Gastrocnemius medialis (tissue), 4 donors: ENCODE measurements at regions not wholly inside any gene's neighbourhood (a gene's known extent, or its start where the extent isn't known, plus 50 kb on each side); places are given as distances from the start of the nearest gene placed in this dataset.

Experiments used
- ATAC-seq, 2 donors: fragments of 150-250 bp; one replicate each; pipeline ENCODE4 v1.9.1; 2016
- DNase-seq, 2 donors: peaks; one replicate each; pipeline ENCODE4 v3.0.0-alpha.2; 2019
- H3K27ac ChIP-seq, 4 donors: fragments of 200-600 bp; sonication (generic); 1 replicate in 1 of 4; 2 replicates in 3 of 4; pipeline ENCODE4 v1.5.1; 2016 to 2018; ENCODE audit warnings: mild to moderate bottlenecking in 2 of 4, moderate library complexity in 1 of 4
- H3K27me3 ChIP-seq, 3 donors: fragments of 200-600 bp; sonication (generic) in 2 of 3; 1 replicate in 1 of 3; 2 replicates in 2 of 3; pipeline versions ENCODE4 v1.5.1 to v1.6.0; 2016 to 2019; ENCODE audit warnings: mild to moderate bottlenecking in 1 of 3, moderate library complexity in 1 of 3
- H3K36me3 ChIP-seq, 2 donors: fragments of 200-600 bp; sonication (generic) in 1 of 2; one replicate each; pipeline ENCODE4 v1.5.1; 2017 to 2018
- H3K4me1 ChIP-seq, 2 donors: fragments of 200-600 bp; sonication (generic) in 1 of 2; one replicate each; pipeline ENCODE4 v1.5.1; 2016 to 2017; ENCODE audit warnings: mild to moderate bottlenecking in 2 of 2
- H3K4me3 ChIP-seq, 4 donors: fragments of 200-600 bp; sonication (generic) in 3 of 4; 1 replicate in 1 of 4; 2 replicates in 3 of 4; pipeline ENCODE4 v1.5.1; 2016 to 2019; ENCODE audit warnings: mild to moderate bottlenecking in 2 of 4
- H3K9me3 ChIP-seq, 3 donors: fragments of 200-600 bp; sonication (generic) in 2 of 3; 1 replicate in 1 of 3; 2 replicates in 2 of 3; pipeline ENCODE4 v1.5.1; 2016 to 2019
- POLR2A ChIP-seq, 2 donors: fragments of 450-650 bp; IDR thresholded peaks; one replicate each; pipeline ENCODE4 v1.6.1; 2017; ENCODE audit warnings: antibody characterized with exemption in 2 of 2, mild to moderate bottlenecking in 2 of 2, moderate library complexity in 2 of 2
- in situ Hi-C, 4 donors: fragments of 200-750 bp; cut with MboI; loops; one replicate each; pipeline versions ENCODE4 v1.15.0 to v1.8.0; 2017; ENCODE audit warnings: low sequenced_read_pairs in 4 of 4
- intact Hi-C: fragments of 100-400 bp; cut with DNase I; formaldehyde crosslinking; loops from one replicate; pipeline ENCODE4 v1.15.1; 2023; ENCODE audit warnings: low total_unique reads
- TF ChIP-seq, protein P1 (sequence below), 5 experiments: fragments of 450-650 bp in 3 of 5; fragments of 200-600 bp in 2 of 5; sonication (generic) in 2 of 5; IDR thresholded peaks in 4 of 5; conservative IDR thresholded peaks in 1 of 5; 1 replicate in 4 of 5; 2 replicates in 1 of 5; pipeline ENCODE4 v1.5.1; 2016 to 2019; ENCODE audit warnings: antibody characterized with exemption in 5 of 5, mild to moderate bottlenecking in 3 of 5, moderate library complexity in 3 of 5

- DNase-seq (no peak), ATAC-seq (no peak)
- in situ Hi-C loops, result no loop called here
- Histone ChIP-seq H3K36me3 (no peaks in the 10 kb centered on the region), H3K9me3 (no peaks in the 10 kb centered on the region), H3K4me3 (no peak overlapping the region), H3K27me3 (no peaks in the 10 kb centered on the region), H3K27ac (no peak overlapping the region), H3K4me1 (no peaks in the 10 kb centered on the region)
- intact Hi-C loops, result no loop called here
- TF ChIP-seq POLR2A (IDR thresholded peaks at IDR 0.05), result no peak
- TF ChIP-seq, protein P1, sequence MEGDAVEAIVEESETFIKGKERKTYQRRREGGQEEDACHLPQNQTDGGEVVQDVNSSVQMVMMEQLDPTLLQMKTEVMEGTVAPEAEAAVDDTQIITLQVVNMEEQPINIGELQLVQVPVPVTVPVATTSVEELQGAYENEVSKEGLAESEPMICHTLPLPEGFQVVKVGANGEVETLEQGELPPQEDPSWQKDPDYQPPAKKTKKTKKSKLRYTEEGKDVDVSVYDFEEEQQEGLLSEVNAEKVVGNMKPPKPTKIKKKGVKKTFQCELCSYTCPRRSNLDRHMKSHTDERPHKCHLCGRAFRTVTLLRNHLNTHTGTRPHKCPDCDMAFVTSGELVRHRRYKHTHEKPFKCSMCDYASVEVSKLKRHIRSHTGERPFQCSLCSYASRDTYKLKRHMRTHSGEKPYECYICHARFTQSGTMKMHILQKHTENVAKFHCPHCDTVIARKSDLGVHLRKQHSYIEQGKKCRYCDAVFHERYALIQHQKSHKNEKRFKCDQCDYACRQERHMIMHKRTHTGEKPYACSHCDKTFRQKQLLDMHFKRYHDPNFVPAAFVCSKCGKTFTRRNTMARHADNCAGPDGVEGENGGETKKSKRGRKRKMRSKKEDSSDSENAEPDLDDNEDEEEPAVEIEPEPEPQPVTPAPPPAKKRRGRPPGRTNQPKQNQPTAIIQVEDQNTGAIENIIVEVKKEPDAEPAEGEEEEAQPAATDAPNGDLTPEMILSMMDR (IDR thresholded peaks at IDR 0.05 in 4 of 5, conservative IDR thresholded peaks at IDR 0.05 in 1 of 5), result no peak
Measured at GRCh38 chr5:74143721-74144330, 496.7 kb downstream of the ENC1 start.

DNA sequence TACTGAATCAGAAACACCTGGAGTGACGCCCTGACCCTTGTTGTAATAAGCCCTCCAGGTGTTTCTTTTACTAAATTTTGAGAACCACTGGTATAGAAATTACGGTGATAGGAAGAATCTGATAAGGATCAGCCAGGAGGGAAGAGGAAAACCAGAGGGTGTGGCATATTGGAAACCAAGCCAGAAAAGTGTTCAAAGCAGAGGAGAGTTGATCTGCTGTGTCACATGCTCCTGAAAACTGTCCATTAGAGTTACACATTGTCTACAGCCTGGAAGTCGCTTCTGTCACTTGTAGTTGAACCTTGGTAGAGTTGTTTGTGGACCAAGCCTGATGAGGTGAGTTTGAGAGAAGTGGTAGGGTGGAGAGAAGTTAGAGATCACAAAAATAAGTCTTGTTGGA, 497.4 kb downstream of the ENC1 start:
- no peaks in the 10 kb centered on the region for H3K27me3 ChIP-seq
- no peaks in the 10 kb centered on the region for H3K36me3 ChIP-seq
- ATAC-seq (no peak), DNase-seq (no peak)
- no peak for TF ChIP-seq POLR2A (IDR thresholded peaks at IDR 0.05)
- TF ChIP-seq, protein P1 (IDR thresholded peaks at IDR 0.05 in 4 of 5, conservative IDR thresholded peaks at IDR 0.05 in 1 of 5), result no peak
- H3K4me1 ChIP-seq, result no peaks in the 10 kb centered on the region
- no peak overlapping the region for H3K27ac ChIP-seq
- in situ Hi-C loops, result no loop called here
- no peaks in the 10 kb centered on the region for H3K9me3 ChIP-seq
- intact Hi-C loops, result no loop called here
- H3K4me3 ChIP-seq, result no peak overlapping the region

DNA sequence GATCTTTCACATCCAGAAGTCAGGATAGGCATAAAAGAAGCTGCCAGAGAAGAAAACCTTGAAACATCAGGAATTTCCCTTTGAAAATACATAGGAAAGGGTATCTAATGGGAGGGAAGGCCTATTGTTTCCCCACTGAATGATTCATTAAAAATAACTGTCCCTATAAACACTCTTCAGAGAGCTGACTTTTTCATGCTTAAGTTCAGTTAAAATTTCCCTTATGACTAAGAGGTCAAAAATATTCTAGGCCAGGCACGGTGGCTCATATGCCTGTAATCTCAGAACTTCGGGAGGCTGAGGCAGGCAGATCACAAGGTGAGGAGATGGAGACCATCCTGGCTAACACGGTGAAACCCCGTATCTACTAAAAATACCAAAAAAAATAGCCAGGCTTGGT, 499.5 kb downstream of the ENC1 start:
- intact Hi-C loops (no loop called here), in situ Hi-C loops (no loop called here)
- H3K27me3 ChIP-seq, result no peaks in the 10 kb centered on the region
- ATAC-seq (no peak), DNase-seq (no peak)
- no peak overlapping the region for H3K27ac ChIP-seq
- no peak overlapping the region for H3K4me3 ChIP-seq
- no peaks in the 10 kb centered on the region for H3K9me3 ChIP-seq
- H3K4me1 ChIP-seq, result peaks cover 0 to 4% of the 10 kb centered on the region in 2 donors
- no peak for TF ChIP-seq POLR2A (IDR thresholded peaks at IDR 0.05)
- TF ChIP-seq, protein P1 (IDR thresholded peaks at IDR 0.05 in 4 of 5, conservative IDR thresholded peaks at IDR 0.05 in 1 of 5), result no peak
- H3K36me3 ChIP-seq, result no peaks in the 10 kb centered on the region

DNA sequence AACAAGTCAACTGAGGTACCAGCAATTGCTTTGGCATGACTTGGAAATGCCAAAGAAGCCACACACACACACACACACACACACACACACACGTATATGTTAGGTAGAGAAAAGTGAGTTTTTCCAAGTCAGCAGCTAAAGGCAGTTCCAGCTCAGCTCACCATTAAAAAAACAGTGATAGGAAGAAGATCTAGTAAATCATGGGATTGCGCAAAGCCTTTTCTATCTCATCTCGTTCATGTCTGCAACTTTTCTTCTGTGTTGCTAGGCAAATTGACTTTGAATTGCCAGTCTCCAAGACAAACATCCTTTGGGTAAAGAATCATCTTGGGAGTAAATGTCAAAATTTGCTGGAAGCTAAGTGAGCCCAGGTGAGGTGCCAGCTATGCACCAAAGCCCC, 500.1 kb downstream of the ENC1 start:
- intact Hi-C loops (no loop called here), in situ Hi-C loops (no loop called here)
- TF ChIP-seq, protein P1 (IDR thresholded peaks at IDR 0.05 in 4 of 5, conservative IDR thresholded peaks at IDR 0.05 in 1 of 5), result no peak
- H3K36me3 ChIP-seq, result no peaks in the 10 kb centered on the region
- no peak overlapping the region for H3K27ac ChIP-seq
- DNase-seq (no peak), ATAC-seq (no peak)
- H3K27me3 ChIP-seq, result no peaks in the 10 kb centered on the region
- H3K4me1 ChIP-seq, result peaks cover 0 to 4% of the 10 kb centered on the region in 2 donors
- H3K9me3 ChIP-seq, result no peaks in the 10 kb centered on the region
- H3K4me3 ChIP-seq, result no peak overlapping the region

DNA sequence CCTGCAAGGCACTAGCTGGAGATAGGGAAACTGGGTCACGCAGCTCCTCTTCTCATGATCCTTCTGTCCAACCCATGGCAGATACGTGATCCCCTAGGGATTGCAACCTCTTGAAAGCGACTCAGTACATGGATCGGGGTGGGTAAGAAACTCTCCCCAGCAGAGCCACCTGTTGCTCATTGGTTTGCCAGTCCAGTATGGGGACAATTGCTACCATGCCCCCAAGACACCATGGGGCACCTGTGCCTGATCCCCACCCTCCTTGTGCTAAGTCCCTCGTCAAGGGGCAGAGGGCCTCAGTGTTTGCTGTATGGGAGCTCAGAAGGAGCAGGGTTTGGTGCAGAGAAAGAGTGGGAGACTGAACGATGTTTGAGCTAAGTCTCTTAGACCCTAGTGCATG, 500.9 kb downstream of the ENC1 start:
- ATAC-seq (no peak), DNase-seq (no peak)
- intact Hi-C loops (no loop called here), in situ Hi-C loops (no loop called here)
- Histone ChIP-seq H3K4me3 (no peak overlapping the region), H3K27ac (no peak overlapping the region), H3K9me3 (no peaks in the 10 kb centered on the region), H3K36me3 (no peaks in the 10 kb centered on the region), H3K4me1 (peaks cover 0 to 4% of the 10 kb centered on the region in 2 donors), H3K27me3 (no peaks in the 10 kb centered on the region)
- TF ChIP-seq, protein P1 (IDR thresholded peaks at IDR 0.05 in 4 of 5, conservative IDR thresholded peaks at IDR 0.05 in 1 of 5), result no peak
- no peak for TF ChIP-seq POLR2A (IDR thresholded peaks at IDR 0.05)
